ENCODE measurements at regions not wholly inside any gene's neighbourhood (a gene's known extent, or its start where the extent isn't known, plus 50 kb on each side); places are given as distances from the start of the nearest gene placed in this dataset.

- no peaks in the 10 kb centered on the region for H3K9me3 ChIP-seq
- no peaks in the 10 kb centered on the region for H3K4me1 ChIP-seq (ENCODE audit: insufficient read depth)
- no peak overlapping the region for H3K27ac ChIP-seq
- TF ChIP-seq CTCF (IDR thresholded peaks at IDR 0.05), result no peak
- no peak for TF ChIP-seq EP300 (IDR thresholded peaks at IDR 0.05)
- TF ChIP-seq POLR2A (IDR thresholded peaks at IDR 0.05), result no peak
- H3K4me3 ChIP-seq, result no peak overlapping the region
- no peak for DNase-seq
- no peaks in the 10 kb centered on the region for H3K27me3 ChIP-seq
- 97 to 100% (median 98%) methylated on average over 1 of the region's 1 CpG for WGBS, 3 donors
- no peaks in the 10 kb centered on the region for H3K36me3 ChIP-seq
- intact Hi-C loops (cut with DNase I), result no loop called here
These were observed 142.7 kb upstream of the CD180 start for GRCh38 chr5:67339219-67339767.

GRCh38 chr5:67338421-67338820 is 141.8 kb upstream of the CD180 start:
- intact Hi-C loops (cut with DNase I), result no loop called here
- no peak overlapping the region for H3K4me3 ChIP-seq
- no peaks in the 10 kb centered on the region for H3K4me1 ChIP-seq (ENCODE audit: insufficient read depth)
- no peaks in the 10 kb centered on the region for H3K9me3 ChIP-seq
- no peaks in the 10 kb centered on the region for H3K36me3 ChIP-seq
- no peak overlapping the region for H3K27ac ChIP-seq
- DNase-seq, result no peak
- TF ChIP-seq CTCF (IDR thresholded peaks at IDR 0.05) (no peak), EP300 (IDR thresholded peaks at IDR 0.05) (no peak), POLR2A (IDR thresholded peaks at IDR 0.05) (no peak)
- no peaks in the 10 kb centered on the region for H3K27me3 ChIP-seq

DNA sequence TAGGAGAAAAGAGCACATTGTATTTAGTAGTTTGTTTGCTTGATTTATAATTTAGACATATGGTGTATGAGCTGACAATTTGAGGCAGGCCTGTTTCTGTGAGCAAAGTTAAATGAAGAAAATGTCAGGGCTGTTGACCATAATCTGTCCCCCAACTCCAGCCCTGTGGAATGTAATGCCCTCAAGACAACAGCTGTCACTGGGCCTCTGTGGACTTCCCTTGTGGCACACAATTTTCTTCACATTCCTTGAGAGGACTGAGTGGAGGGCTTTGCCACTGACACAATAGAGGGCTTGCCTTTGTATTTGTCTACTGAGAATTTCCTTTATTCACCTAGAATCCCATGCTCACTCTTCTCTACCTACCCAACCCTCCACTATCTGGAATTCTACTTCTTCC is 141.2 kb upstream of the CD180 start:
- no peak for DNase-seq
- Histone ChIP-seq H3K36me3 (no peaks in the 10 kb centered on the region), H3K27me3 (no peaks in the 10 kb centered on the region), H3K9me3 (no peaks in the 10 kb centered on the region), H3K4me1 (ENCODE audit: insufficient read depth) (no peaks in the 10 kb centered on the region), H3K4me3 (no peak overlapping the region), H3K27ac (no peak overlapping the region)
- TF ChIP-seq EP300 (IDR thresholded peaks at IDR 0.05) (no peak), POLR2A (IDR thresholded peaks at IDR 0.05) (no peak), CTCF (IDR thresholded peaks at IDR 0.05) (no peak)
- intact Hi-C loops (cut with DNase I), result no loop called here

DNA sequence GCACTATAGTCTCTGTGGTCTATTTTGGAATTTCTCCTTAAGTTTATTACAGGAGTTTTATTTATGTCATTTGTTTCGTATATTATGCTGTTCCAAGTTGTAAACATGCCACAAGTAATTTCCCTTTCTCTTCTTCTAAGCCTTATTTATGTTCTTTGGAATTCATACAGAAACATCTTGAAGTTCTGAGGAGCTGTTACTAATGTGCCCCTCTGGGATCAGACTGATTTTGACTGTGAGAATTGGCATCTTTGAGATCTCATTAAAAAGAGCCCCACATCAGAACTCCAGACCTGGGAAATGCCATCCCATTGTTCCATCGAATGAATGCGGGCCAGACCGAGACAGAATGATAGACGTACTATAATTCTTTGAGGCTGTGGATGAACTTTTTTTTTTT is 138.8 kb upstream of the CD180 start:
- Histone ChIP-seq H3K36me3 (no peaks in the 10 kb centered on the region), H3K9me3 (no peaks in the 10 kb centered on the region), H3K4me1 (ENCODE audit: insufficient read depth) (no peaks in the 10 kb centered on the region), H3K4me3 (no peak overlapping the region), H3K27ac (no peak overlapping the region), H3K27me3 (no peaks in the 10 kb centered on the region)
- no peak for DNase-seq
- intact Hi-C loops (cut with DNase I), result no loop called here
- WGBS, 3 donors, result 73 to 86% (median 83%) methylated on average over 5 of the region's 5 CpGs
- TF ChIP-seq CTCF (IDR thresholded peaks at IDR 0.05) (no peak), POLR2A (IDR thresholded peaks at IDR 0.05) (no peak), EP300 (IDR thresholded peaks at IDR 0.05) (no peak)

- DNase-seq, result no peak
- Histone ChIP-seq H3K27me3 (no peaks in the 10 kb centered on the region), H3K36me3 (no peaks in the 10 kb centered on the region), H3K4me1 (ENCODE audit: insufficient read depth) (no peaks in the 10 kb centered on the region), H3K4me3 (no peak overlapping the region), H3K27ac (no peak overlapping the region), H3K9me3 (no peaks in the 10 kb centered on the region)
- intact Hi-C loops (cut with DNase I), result no loop called here
- TF ChIP-seq POLR2A (IDR thresholded peaks at IDR 0.05), result no peak
- TF ChIP-seq CTCF (IDR thresholded peaks at IDR 0.05), result no peak
- no peak for TF ChIP-seq EP300 (IDR thresholded peaks at IDR 0.05)
- 45 to 58% (median 53%) methylated on average over 1 of the region's 1 CpG for WGBS, 3 donors
These were observed 137.8 kb upstream of the CD180 start for GRCh38 chr5:67334373-67334772.
